ENCODE measurements at regions not wholly inside any gene's neighbourhood (a gene's known extent, or its start where the extent isn't known, plus 50 kb on each side); places are given as distances from the start of the nearest gene placed in this dataset.
"Not testable (repeated sequence)": the region's sequence is repeated elsewhere in the genome, so short reads cannot be mapped to it uniquely, and the experiment has no call there.

- TF ChIP-seq CTCF (optimal IDR thresholded peaks at IDR 0.05 in 1 of 3, IDR thresholded peaks at IDR 0.05 in 1 of 3, conservative IDR thresholded peaks at IDR 0.05 in 1 of 3; ENCODE audit: extremely low read depth in 1 of 3, insufficient read depth in 2 of 3, low read length in 3 of 3); EZH2 (IDR thresholded peaks at IDR 0.05; ENCODE audit: low read length): not testable (repeated sequence)
Measured at GRCh38 chr18:43987061-43987460, 693.6 kb upstream of the SETBP1 start.

Measured in keratinocyte (primary cell).